ENCODE measurements at regions not wholly inside any gene's neighbourhood (a gene's known extent, or its start where the extent isn't known, plus 50 kb on each side); places are given as distances from the start of the nearest gene placed in this dataset.

DNA sequence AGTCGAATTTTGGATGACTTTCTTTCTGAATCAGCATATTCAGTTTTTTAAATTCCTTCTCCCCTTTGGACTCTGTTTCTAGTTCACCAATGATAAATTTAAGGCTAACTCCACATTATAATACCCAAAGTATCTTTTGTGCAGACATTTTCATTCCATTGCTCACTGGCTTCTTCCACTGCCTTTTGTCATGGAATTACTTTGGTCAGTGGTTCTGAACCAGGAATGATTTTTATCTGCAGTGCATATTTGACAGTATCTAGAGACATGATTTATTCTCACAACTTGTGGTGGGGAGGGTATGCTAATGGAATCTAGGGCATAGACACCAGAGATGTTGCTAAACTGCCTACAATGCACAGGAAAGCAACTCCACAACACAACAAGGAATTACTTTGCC lies 234.4 kb upstream of the PRKD1 start:
- no peak overlapping the region for H3K9ac ChIP-seq
- no peak overlapping the region for H3K4me3 ChIP-seq
- no peak for DNase-seq (ENCODE audit: low spot score)
- no peaks in the 10 kb centered on the region for H3K9me3 Mint-ChIP-seq
- H3K36me3 ChIP-seq: no peaks in the 10 kb centered on the region
- TF ChIP-seq EZH2 (IDR thresholded peaks at IDR 0.05) (no peak), EZH2phosphoT487 (IDR thresholded peaks at IDR 0.05) (no peak)
- TF ChIP-seq, protein P1, sequence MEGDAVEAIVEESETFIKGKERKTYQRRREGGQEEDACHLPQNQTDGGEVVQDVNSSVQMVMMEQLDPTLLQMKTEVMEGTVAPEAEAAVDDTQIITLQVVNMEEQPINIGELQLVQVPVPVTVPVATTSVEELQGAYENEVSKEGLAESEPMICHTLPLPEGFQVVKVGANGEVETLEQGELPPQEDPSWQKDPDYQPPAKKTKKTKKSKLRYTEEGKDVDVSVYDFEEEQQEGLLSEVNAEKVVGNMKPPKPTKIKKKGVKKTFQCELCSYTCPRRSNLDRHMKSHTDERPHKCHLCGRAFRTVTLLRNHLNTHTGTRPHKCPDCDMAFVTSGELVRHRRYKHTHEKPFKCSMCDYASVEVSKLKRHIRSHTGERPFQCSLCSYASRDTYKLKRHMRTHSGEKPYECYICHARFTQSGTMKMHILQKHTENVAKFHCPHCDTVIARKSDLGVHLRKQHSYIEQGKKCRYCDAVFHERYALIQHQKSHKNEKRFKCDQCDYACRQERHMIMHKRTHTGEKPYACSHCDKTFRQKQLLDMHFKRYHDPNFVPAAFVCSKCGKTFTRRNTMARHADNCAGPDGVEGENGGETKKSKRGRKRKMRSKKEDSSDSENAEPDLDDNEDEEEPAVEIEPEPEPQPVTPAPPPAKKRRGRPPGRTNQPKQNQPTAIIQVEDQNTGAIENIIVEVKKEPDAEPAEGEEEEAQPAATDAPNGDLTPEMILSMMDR (IDR thresholded peaks at IDR 0.05): no peak
- H3K27me3 Mint-ChIP-seq (ENCODE audit: insufficient read depth, low read depth): peaks cover 2% of the 10 kb centered on the region
- H3K27ac ChIP-seq: no peak overlapping the region
- H3K79me2 ChIP-seq (ENCODE audit: low read depth): no peaks in the 10 kb centered on the region
- no peak overlapping the region for H3K27ac Mint-ChIP-seq
- no peak overlapping the region for H3K4me3 Mint-ChIP-seq
- no peak overlapping the region for H3K4me2 ChIP-seq
- peaks cover 7% of the 10 kb centered on the region for H3K4me1 ChIP-seq
- H4K20me1 ChIP-seq (ENCODE audit: low read depth): no peaks in the 10 kb centered on the region
- no peaks in the 10 kb centered on the region for H3K27me3 ChIP-seq
- H2AFZ ChIP-seq (replicated peaks): no peak overlapping the region
- no peaks in the 10 kb centered on the region for H3F3A ChIP-seq (ENCODE audit: low read depth)
- H3K36me3 Mint-ChIP-seq: no peaks in the 10 kb centered on the region
- H3K4me1 Mint-ChIP-seq: peaks cover 2% of the 10 kb centered on the region
- no peaks in the 10 kb centered on the region for H3K9me3 ChIP-seq (ENCODE audit: low read depth)

DNA sequence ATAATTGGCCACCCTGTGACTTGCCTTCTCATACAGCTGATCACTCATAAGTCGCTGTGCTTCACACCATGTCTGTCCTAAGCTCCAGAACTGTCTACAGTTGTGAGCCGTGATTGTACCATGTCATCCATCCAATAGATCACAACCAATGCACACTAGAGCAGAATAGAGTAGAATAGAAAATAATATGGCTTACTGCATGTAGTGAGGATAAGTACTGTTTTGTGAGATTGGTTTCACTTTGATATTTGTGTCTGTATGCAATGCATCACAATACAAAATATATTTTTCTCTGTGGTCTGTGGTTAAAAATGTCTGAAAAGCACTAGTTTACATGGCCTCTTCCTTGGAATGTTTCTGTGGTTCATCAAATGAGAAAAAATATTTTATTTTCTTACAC lies 237.6 kb upstream of the PRKD1 start:
- Mint-ChIP-seq H3K27me3 (ENCODE audit: insufficient read depth, low read depth) (peaks cover 2% of the 10 kb centered on the region), H3K9me3 (no peaks in the 10 kb centered on the region), H3K36me3 (no peaks in the 10 kb centered on the region), H3K4me3 (no peak overlapping the region), H3K27ac (no peak overlapping the region), H3K4me1 (no peaks in the 10 kb centered on the region)
- Histone ChIP-seq H3K27me3 (no peaks in the 10 kb centered on the region), H2AFZ (replicated peaks) (no peak overlapping the region), H3F3A (ENCODE audit: low read depth) (no peaks in the 10 kb centered on the region), H3K9me3 (ENCODE audit: low read depth) (no peaks in the 10 kb centered on the region), H3K4me1 (no peaks in the 10 kb centered on the region), H3K36me3 (no peaks in the 10 kb centered on the region), H3K4me2 (no peak overlapping the region), H3K9ac (no peak overlapping the region), H3K27ac (no peak overlapping the region), H4K20me1 (ENCODE audit: low read depth) (no peaks in the 10 kb centered on the region), H3K79me2 (ENCODE audit: low read depth) (no peaks in the 10 kb centered on the region), H3K4me3 (no peak overlapping the region)
- TF ChIP-seq, protein P1 (IDR thresholded peaks at IDR 0.05): no peak
- TF ChIP-seq EZH2phosphoT487 (IDR thresholded peaks at IDR 0.05): no peak
- TF ChIP-seq EZH2 (IDR thresholded peaks at IDR 0.05): no peak
- no peak for DNase-seq (ENCODE audit: low spot score)

DNA sequence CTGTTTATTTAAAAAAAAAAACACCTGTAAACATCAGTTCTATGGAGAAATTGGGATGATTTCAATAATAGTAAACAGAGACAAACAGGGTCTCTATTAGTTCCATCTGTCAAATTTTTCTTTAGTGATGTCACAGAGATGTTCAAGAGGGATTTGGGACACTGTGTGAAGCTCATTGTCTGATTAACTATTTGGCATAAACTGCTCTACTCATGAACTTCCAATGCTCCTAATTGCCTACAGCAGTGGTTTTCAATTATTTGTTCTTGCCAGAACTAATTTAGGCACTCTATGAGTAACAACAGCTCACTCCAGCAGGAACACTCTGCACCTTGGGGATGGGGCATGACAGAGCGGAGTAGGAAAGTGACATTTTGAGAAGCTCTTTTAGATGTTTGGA lies 250.1 kb upstream of the PRKD1 start:
- H3K27me3 Mint-ChIP-seq (ENCODE audit: insufficient read depth, low read depth): no peaks in the 10 kb centered on the region
- Histone ChIP-seq H3K27ac (no peak overlapping the region), H3K4me3 (no peak overlapping the region), H3K36me3 (no peaks in the 10 kb centered on the region), H4K20me1 (ENCODE audit: low read depth) (no peaks in the 10 kb centered on the region), H3K9ac (no peak overlapping the region), H3K9me3 (ENCODE audit: low read depth) (no peaks in the 10 kb centered on the region), H3K79me2 (ENCODE audit: low read depth) (no peaks in the 10 kb centered on the region), H3K27me3 (no peaks in the 10 kb centered on the region), H3F3A (ENCODE audit: low read depth) (no peaks in the 10 kb centered on the region), H3K4me2 (no peak overlapping the region), H3K4me1 (no peaks in the 10 kb centered on the region), H2AFZ (replicated peaks) (no peak overlapping the region)
- peaks cover 3% of the 10 kb centered on the region for H3K9me3 Mint-ChIP-seq
- TF ChIP-seq EZH2 (IDR thresholded peaks at IDR 0.05): no peak
- TF ChIP-seq EZH2phosphoT487 (IDR thresholded peaks at IDR 0.05): no peak
- TF ChIP-seq, protein P1 (IDR thresholded peaks at IDR 0.05): no peak
- DNase-seq (ENCODE audit: low spot score): no peak
- H3K36me3 Mint-ChIP-seq: no peaks in the 10 kb centered on the region
- no peaks in the 10 kb centered on the region for H3K4me1 Mint-ChIP-seq
- no peak overlapping the region for H3K4me3 Mint-ChIP-seq
- H3K27ac Mint-ChIP-seq: no peak overlapping the region

Data from neural progenitor cell (in vitro differentiated cells).